AG04450 (cell line): ENCODE measurements at regions not wholly inside any gene's neighbourhood (a gene's known extent, or its start where the extent isn't known, plus 50 kb on each side); places are given as distances from the start of the nearest gene placed in this dataset.

Experiments
- CTCF ChIA-PET: fragments of 300-600, 350-600 bp; formaldehyde crosslinking; extraction: SDS; loops from one replicate; lab custom pipeline; 2022; ENCODE audit warnings: antibody characterized with exemption, inconsistent platforms; lab: Charles Lee
- POLR2A ChIA-PET: fragments of 350-600 bp; formaldehyde crosslinking; extraction: SDS; loops from one replicate; lab custom pipeline; 2021; ENCODE audit warnings: antibody characterized with exemption, inconsistent platforms; lab: Yijun Ruan, JAX
- DNase-seq: peaks from one replicate; pipeline ENCODE4 v3.0.0-alpha.2; 2011; ENCODE audit warnings: low read depth, low spot score
- H3K27ac ChIP-seq: one replicate; pipeline ENCODE4 v1.5.1; 2012; ENCODE audit warnings: low read depth, low read length, control low read depth
- H3K27me3 ChIP-seq: one replicate; pipeline ENCODE4 v1.6.0; 2012; ENCODE audit warnings: low read length; ENCODE audit not compliant: control insufficient read depth, insufficient read depth
- H3K4me3 ChIP-seq: 2 replicates; pipeline ENCODE4 v1.5.1; 2011; ENCODE audit warnings: mild to moderate bottlenecking, low read depth, low read length, control low read depth
- H3K9me3 ChIP-seq: 2 replicates; pipeline ENCODE4 v1.5.1; 2012; ENCODE audit warnings: low read length; ENCODE audit not compliant: control insufficient read depth, insufficient read depth
- TF ChIP-seq, protein P1 (sequence below): IDR thresholded peaks from 2 replicates; pipeline ENCODE4 v1.5.1; 2011; ENCODE audit warnings: low read depth, low read length, control low read depth, inconsistent platforms

DNA sequence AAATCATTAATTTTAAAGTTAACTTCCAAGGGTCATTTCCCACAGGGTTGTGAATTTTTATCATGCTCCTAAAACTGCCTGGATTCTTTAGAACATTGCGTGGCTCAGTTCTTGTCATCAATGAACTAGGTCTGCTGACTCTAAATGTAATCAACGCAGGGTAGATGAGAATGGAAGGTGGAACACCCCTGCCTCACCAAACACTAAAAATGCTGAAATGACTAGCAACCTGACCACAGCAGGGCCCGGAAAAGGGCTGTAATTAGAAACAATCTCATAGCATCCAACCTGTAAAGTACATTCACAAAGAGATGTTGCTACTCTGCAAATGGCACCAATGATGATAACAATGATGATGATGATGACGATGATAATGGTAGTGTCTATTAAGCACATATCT lies 356.9 kb downstream of the DEPDC1B start:
- Histone ChIP-seq H3K27ac (no peak overlapping the region), H3K27me3 (no peaks in the 10 kb centered on the region), H3K9me3 (no peaks in the 10 kb centered on the region), H3K4me3 (no peak overlapping the region)
- POLR2A ChIA-PET: no interaction called here
- CTCF ChIA-PET: no interaction called here
- no peak for DNase-seq
- TF ChIP-seq, protein P1, sequence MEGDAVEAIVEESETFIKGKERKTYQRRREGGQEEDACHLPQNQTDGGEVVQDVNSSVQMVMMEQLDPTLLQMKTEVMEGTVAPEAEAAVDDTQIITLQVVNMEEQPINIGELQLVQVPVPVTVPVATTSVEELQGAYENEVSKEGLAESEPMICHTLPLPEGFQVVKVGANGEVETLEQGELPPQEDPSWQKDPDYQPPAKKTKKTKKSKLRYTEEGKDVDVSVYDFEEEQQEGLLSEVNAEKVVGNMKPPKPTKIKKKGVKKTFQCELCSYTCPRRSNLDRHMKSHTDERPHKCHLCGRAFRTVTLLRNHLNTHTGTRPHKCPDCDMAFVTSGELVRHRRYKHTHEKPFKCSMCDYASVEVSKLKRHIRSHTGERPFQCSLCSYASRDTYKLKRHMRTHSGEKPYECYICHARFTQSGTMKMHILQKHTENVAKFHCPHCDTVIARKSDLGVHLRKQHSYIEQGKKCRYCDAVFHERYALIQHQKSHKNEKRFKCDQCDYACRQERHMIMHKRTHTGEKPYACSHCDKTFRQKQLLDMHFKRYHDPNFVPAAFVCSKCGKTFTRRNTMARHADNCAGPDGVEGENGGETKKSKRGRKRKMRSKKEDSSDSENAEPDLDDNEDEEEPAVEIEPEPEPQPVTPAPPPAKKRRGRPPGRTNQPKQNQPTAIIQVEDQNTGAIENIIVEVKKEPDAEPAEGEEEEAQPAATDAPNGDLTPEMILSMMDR: no peak

DNA sequence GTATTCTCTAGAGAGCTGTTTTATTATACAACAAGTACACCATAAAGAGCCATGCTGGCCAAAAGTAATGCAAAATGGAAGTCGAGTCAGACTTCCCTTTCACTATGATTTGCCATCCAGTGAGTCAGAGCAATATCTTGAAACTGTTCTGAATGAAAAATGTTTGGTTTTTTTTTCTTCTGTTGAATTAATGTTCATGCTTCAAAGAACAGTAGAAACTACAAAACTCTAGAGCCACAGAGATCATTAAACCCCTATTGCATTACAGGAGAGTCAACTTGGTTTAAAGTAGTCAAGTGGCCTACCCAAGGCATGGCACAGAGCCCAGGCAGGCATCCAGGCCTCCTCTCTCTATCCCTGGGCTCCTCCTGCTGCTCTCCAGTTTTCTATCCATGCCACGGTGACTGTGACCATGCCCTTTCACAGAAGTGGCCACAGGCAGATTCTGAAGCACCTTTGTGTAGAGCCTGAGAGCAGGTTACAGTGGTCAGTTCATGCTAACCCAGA lies 358.9 kb downstream of the DEPDC1B start:
- Histone ChIP-seq H3K27ac (no peak overlapping the region), H3K27me3 (no peaks in the 10 kb centered on the region), H3K4me3 (no peak overlapping the region), H3K9me3 (no peaks in the 10 kb centered on the region)
- ChIA-PET CTCF (no interaction called here), POLR2A (no interaction called here)
- TF ChIP-seq, protein P1: no peak
- DNase-seq: no peak

DNA sequence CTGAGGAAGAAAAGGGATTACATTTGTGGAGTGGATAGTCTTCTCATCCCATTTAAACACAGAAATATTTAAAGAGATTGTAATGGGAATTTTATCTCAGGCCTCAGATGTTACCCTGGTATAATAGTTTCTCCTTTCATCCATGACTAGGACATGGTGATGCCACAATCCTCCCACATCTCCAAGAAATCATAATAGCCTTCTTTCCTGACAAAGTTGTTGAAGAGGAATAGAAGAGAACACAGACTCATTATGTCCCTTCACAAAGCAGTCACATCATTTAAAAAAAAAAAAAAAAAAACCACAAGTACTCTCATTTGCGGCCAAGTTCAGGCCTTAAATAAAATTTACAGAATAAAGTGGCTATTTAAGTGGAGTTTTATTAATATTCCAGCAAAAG lies 359.6 kb downstream of the DEPDC1B start:
- no peak overlapping the region for H3K27ac ChIP-seq
- TF ChIP-seq, protein P1: no peak
- no peaks in the 10 kb centered on the region for H3K27me3 ChIP-seq
- ChIA-PET CTCF (no interaction called here), POLR2A (no interaction called here)
- H3K9me3 ChIP-seq: no peaks in the 10 kb centered on the region
- H3K4me3 ChIP-seq: no peak overlapping the region
- no peak for DNase-seq

DNA sequence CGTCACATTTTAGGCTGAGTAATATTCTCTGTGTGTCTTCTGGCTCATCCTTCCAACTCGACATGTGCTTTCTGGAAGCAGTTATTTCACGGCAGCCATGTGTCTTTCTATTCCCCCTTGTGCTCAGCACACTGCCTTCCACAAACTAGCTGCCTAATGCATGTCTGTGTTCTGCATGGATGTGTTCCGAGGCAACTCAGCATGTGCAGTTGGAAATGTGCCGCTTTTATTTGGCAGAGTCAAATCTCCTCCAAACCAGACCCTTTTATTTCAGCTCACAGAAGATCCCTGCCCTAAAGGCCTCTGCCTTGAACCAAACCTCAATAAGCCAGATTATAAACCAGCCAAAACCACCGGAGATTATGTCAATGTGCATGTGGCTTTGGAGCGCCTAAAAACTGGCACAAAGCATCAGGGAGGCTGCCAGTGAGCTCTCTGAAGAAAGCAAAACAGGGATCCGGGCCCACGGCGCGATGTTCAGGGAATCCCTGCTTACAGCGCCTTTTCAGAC lies 360.2 kb downstream of the DEPDC1B start:
- no peaks in the 10 kb centered on the region for H3K27me3 ChIP-seq
- no peak overlapping the region for H3K27ac ChIP-seq
- H3K9me3 ChIP-seq: no peaks in the 10 kb centered on the region
- no peak overlapping the region for H3K4me3 ChIP-seq
- POLR2A ChIA-PET: no interaction called here
- DNase-seq: no peak
- CTCF ChIA-PET: no interaction called here
- TF ChIP-seq, protein P1: no peak

DNA sequence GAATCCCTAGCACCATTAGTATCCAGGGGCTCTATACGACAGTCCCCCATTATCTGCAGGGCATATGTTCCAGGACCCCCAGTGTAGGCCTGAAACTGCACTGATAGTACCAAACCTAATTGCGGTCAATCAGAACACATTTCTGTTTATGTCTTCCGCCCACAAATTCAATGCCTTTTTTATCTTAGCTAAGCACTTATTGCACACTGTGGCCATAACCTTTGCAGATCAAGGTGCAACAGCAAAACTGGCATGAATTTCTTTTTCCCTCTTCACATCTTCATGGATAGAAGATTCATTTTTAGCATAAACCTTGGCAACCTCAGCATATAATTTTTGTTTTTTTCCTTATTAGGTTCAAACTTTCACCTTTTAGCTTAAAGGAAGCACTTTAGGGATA lies 361.1 kb downstream of the DEPDC1B start:
- Histone ChIP-seq H3K27me3 (no peaks in the 10 kb centered on the region), H3K9me3 (no peaks in the 10 kb centered on the region), H3K27ac (no peak overlapping the region), H3K4me3 (no peak overlapping the region)
- POLR2A ChIA-PET: no interaction called here
- CTCF ChIA-PET: no interaction called here
- DNase-seq: no peak
- TF ChIP-seq, protein P1: no peak
